H1 (cell line): ENCODE measurements at regions not wholly inside any gene's neighbourhood (a gene's known extent, or its start where the extent isn't known, plus 50 kb on each side); places are given as distances from the start of the nearest gene placed in this dataset.

Source experiments
- POLR2A ChIP-seq, 2 experiments: IDR thresholded peaks; 1 replicate in 1 of 2; 2 replicates in 1 of 2; pipeline ENCODE4 v1.6.1; 2011; ENCODE audit warnings: low read depth in 2 of 2, low read length in 2 of 2, mild to moderate bottlenecking in 2 of 2; ENCODE audit errors: control extremely low read depth in 1 of 2
- RXRA ChIP-seq: IDR thresholded peaks from 2 replicates; pipeline ENCODE4 v1.6.1; 2011; ENCODE audit warnings: low read depth, mild to moderate bottlenecking, low read length, moderate library complexity; ENCODE audit not compliant: insufficient read depth
- TAF1 ChIP-seq: IDR thresholded peaks from 2 replicates; pipeline ENCODE4 v1.6.1; 2011; ENCODE audit warnings: mild to moderate bottlenecking, low read depth, low read length
- TF ChIP-seq, protein P1 (sequence below): IDR thresholded peaks from 2 replicates; pipeline ENCODE4 v1.6.1; 2011; ENCODE audit warnings: low read depth, mild to moderate bottlenecking, low read length; ENCODE audit not compliant: insufficient read depth
- TF ChIP-seq, protein P2 (sequence below), 3 experiments: IDR thresholded peaks; 1 replicate in 2 of 3; 2 replicates in 1 of 3; pipeline versions ENCODE4 v1.5.1 to v1.6.1; 2011; ENCODE audit warnings: low read length in 3 of 3, mild to moderate bottlenecking in 3 of 3, inconsistent platforms in 2 of 3, low read depth in 1 of 3, moderate library complexity in 1 of 3; ENCODE audit not compliant: insufficient read depth in 1 of 3; ENCODE audit errors: control extremely low read depth in 1 of 3

DNA sequence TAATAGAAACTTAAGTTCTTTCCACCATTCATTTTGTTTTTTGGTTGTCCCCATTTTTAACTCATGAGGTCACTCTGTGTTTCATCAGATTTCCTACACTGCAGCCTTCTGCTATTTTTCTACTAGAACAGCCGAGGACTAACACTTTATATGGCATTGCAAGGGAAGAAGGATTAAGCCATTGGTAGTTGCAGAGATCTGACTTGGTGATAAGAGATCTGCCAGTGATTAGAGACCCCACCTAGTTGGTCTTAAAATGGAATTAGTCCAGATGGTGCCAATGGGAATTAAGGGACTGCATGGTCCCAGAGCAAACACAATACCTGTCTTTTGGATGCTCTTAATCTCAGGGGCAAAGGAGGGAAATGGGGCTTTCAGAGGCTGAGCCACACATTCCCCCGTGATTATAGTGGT lies 125.5 kb upstream of the TMEM170B start:
- TF ChIP-seq, protein P1, sequence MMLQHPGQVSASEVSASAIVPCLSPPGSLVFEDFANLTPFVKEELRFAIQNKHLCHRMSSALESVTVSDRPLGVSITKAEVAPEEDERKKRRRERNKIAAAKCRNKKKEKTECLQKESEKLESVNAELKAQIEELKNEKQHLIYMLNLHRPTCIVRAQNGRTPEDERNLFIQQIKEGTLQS: no peak
- TF ChIP-seq, protein P2, sequence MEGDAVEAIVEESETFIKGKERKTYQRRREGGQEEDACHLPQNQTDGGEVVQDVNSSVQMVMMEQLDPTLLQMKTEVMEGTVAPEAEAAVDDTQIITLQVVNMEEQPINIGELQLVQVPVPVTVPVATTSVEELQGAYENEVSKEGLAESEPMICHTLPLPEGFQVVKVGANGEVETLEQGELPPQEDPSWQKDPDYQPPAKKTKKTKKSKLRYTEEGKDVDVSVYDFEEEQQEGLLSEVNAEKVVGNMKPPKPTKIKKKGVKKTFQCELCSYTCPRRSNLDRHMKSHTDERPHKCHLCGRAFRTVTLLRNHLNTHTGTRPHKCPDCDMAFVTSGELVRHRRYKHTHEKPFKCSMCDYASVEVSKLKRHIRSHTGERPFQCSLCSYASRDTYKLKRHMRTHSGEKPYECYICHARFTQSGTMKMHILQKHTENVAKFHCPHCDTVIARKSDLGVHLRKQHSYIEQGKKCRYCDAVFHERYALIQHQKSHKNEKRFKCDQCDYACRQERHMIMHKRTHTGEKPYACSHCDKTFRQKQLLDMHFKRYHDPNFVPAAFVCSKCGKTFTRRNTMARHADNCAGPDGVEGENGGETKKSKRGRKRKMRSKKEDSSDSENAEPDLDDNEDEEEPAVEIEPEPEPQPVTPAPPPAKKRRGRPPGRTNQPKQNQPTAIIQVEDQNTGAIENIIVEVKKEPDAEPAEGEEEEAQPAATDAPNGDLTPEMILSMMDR (IDR thresholded peaks at IDR 0.05; ENCODE audit: control extremely low read depth in 1 of 3, insufficient read depth in 1 of 3, low read depth in 1 of 3, low read length in 3 of 3): no peak
- TF ChIP-seq RXRA: no peak
- TF ChIP-seq TAF1: no peak
- no peak for TF ChIP-seq POLR2A (IDR thresholded peaks at IDR 0.05; ENCODE audit: control extremely low read depth in 1 of 2, low read depth in 2 of 2, low read length in 2 of 2)
